Hypothalamus (tissue), 51 donors: ENCODE measurements at regions not wholly inside any gene's neighbourhood (a gene's known extent, or its start where the extent isn't known, plus 50 kb on each side); places are given as distances from the start of the nearest gene placed in this dataset.
"Not testable (repeated sequence)": the region's sequence is repeated elsewhere in the genome, so short reads cannot be mapped to it uniquely, and the experiment has no call there.

Source experiments
- DNase-seq, 51 donors: peaks; one replicate each; lab custom pipeline; 2025; lab: John Stamatoyannopoulos, UW

GRCh38 chr12:61523276-61523992 is 736.8 kb upstream of the USP15 start:
- no peak for DNase-seq

GRCh38 chr12:61524851-61525250 is 735.4 kb upstream of the USP15 start:
- DNase-seq, result no peak

- DNase-seq, result no peak
These were observed 734.9 kb upstream of the USP15 start for GRCh38 chr12:61525331-61525730.

- no peak for DNase-seq
These were observed 729.7 kb upstream of the USP15 start for GRCh38 chr12:61530456-61530855.

DNA sequence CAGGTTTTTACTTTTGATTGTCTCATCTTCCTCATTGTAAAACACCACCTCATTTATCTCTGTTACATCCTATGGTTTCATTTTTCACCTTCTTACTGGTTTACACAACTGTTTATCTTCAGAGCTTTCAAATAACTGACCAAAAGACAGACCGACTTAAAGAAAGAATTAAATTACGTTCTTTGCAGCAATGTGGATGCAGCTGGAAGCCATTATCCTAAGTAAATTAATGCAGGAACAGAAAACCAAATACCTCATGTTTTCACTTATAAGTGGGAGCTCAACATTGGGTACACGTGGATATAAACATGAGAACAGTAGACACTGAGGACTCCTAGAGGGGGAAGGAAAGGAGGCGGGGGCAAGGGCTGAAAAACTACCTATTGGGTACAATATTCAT is 729.0 kb upstream of the USP15 start:
- no peak for DNase-seq

DNA sequence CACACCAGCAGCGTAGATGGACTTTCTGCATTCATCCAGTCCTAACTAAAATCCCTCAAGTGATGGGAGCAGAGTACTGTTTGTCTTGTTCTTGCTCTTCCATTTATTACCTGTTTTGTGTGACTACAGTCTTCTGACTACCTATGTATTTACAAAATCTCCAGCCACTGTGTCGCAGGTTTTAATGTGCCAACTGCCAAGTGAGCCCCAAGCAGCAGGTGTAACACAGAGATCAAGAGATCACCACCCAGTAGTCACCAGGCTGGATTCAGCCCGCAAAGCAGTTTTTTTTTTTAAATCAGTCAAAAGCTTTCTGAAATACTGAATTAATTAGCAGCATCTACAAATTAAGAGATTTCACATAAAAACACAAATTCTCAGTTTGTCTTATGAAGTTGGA is 724.1 kb upstream of the USP15 start:
- DNase-seq, result no peak

GRCh38 chr12:61536525-61536924 is 723.7 kb upstream of the USP15 start:
- peak in 9 of 51 donors; percentile 0 to 12 (median 3) for DNase-seq

- no peak for DNase-seq
These were observed 721.3 kb upstream of the USP15 start for GRCh38 chr12:61538951-61539350.

DNA sequence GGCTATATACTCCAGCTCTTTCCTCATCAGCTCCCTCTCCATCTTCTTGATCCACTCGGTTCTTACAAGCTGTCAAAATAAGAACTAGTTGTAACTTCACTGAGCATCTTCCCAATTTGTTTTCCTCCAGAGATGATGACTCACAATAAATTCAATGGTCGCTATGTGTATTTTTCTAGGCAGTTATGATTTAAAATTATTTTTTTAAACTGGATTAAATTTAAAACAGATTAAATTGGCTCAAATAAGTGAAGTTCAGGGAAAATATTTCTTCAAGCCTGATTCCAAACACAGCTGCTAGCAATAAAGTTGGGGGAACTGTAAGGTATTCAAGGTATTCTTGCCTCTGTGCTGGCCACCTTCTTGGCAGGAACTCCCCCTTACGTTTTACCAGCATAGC is 717.7 kb upstream of the USP15 start:
- DNase-seq, result no peak

DNA sequence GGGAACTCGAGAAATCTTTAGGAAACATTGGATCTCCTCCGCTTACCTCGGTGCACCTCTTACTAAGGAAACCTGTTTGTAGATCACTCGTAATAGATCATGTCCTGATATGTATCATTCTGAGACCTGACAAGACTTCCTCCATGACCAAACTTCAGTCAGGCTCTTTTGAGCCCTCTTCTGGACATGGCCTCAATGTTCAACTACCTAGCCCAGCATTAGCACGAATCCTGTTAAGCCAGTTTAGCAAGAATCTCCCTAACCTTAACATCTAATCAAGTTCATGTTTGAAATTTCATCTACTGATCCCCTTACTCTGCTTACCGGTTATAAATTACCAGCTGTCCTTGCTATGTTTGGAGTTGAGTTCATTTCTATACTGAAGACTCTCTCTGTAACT is 713.9 kb upstream of the USP15 start:
- DNase-seq, result no peak

DNA sequence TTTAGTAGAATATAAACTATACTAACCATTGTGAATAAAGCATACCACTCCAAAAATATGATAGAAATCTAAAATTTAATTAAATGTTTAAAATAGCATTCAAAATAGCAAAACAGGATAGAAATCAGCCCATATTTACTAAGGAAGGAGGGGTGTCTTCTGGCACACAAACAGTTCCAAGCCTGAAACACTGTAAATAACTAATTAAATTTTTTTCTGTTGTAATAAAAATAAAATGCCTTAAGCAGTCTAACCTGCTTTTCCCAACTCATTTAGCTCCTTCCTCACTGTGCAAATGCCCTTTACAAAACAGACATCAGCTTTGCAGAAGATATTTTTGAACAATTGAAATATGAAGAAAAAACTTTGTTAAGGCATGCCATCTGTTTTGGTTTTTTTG is 707.1 kb upstream of the USP15 start:
- no peak for DNase-seq

DNA sequence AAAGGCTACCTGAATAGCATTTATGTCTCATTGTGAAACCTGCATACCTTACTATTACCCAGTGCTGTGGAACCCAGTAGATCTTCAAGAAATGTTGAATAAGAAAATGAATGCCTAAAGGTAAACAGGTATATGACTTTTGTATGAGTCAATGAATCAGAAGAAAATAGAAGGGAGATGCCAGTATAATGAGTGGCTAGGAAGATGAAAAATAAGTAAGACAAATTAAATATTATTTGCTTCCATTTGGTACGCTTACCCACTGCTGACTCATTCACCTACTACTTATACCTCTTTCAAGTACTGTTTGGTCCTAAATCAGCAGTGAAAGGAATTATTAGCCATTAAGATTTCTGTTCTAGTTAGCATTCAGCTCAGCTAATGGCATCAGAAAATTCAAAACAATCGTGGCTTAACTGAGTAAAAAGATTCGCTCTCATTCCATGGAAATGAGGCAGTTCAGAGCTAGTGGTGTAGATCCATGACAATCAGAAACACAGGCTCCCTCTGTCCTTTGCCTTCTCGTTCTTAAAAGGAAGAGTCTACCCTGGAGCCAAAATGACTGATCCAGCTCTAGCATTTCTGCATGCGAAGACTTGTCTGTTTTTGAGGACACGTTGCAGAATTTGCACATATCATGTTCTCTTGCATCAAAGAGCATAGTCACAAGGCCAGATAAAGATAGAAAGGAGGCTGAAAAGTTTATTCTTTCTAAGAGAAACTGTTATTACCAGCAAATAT is 705.8 kb upstream of the USP15 start:
- DNase-seq, result peak in 1 of 51 donors; percentile 3

DNA sequence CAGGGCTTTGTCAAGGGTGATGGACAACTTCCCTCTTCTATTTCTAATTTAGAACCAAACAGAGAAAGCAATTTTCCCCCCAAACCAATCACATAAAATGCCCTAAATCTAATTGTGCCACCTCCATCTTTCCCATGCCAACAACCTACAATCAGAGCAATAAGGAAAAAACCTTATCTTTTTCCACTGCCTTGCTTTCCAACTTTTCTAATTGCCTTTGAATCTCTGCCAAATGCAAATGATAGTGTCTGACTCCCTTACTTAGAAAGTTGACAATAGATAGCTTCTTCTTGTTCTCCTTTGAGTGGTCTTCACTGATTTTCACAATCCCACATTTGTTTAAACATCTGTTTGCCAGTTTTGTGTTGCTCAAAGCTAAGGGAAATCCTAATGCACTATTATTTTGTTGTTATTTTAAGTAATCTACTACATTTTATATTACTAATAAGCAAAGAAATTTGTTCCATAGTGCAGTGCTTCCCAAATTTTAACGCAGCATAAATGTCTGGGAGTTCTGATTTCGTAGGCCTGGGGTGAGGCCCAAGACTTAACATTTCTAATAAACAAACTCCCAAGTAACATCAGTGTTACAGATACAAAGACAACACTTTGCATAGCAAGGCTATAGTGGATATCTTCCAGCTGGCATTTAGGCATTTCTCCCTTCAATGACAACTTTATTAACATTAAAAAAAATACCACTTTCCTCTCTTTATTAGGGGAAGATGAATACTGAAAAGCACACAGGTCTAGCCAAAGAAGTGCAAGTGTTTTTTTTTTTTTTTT is 696.3 kb upstream of the USP15 start:
- no peak for DNase-seq

DNA sequence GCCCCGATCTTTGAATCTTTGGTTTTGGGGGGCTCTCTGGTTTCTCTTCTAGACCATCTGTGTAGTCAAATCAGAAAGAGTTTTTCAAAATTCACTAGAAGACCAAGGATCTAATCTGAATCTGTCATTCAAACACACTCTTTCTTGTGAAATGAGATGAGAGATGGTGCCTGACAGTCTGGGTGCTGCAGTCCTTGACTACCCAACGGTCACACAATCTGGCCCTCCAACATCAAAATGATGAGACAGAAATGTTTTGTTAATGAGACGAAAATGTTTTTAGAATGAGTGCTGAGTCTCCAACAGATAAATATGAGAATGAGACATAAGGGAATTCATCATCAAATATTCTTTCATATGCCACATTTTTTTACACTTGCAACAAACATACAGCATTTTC is 695.7 kb upstream of the USP15 start:
- DNase-seq, result no peak

GRCh38 chr12:61566183-61566582 is 694.0 kb upstream of the USP15 start:
- no peak for DNase-seq

DNA sequence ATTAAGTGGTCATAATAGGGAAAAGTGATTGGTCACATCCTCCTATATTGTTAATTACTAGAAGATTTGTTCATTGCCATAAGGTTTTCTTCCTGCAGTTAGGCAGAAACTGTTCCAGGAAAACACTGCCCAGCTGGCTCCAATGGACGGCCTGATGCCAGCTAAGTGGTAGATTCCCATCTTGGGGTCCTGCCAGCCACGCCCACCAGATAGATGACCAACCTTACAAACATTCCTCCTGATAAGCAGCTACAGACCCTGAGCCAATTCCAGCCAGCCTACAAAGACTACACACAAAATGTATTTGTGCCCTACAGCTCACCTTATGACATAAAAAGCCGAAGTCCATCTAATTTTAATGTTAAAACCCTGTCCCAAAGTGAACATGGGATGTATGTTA is 685.9 kb upstream of the USP15 start:
- no peak for DNase-seq

GRCh38 chr12:61584943-61585342 is 675.3 kb upstream of the USP15 start:
- no peak for DNase-seq

DNA sequence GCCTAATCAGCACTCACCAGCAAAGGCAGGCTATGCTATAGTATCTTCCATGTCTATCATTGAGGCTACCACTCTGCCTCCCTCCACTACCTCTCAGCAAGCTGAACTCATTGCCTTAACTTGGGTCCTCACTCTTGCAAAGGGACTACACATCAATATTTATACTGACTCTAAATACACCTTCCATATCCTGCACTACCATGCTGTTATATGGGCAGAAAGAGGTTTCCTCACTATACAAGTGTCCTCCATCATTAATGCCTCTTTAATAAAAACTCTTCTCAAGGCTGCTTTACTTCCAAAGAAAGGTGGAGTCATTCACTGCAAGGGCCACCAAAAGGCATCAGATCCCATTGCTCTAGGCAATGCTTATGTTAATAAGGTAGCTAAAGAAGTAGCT is 669.3 kb upstream of the USP15 start:
- DNase-seq, result not testable (repeated sequence)

GRCh38 chr12:61610143-61610542 is 650.1 kb upstream of the USP15 start:
- no peak for DNase-seq

GRCh38 chr12:61629702-61630101 is 630.5 kb upstream of the USP15 start:
- DNase-seq, result no peak

DNA sequence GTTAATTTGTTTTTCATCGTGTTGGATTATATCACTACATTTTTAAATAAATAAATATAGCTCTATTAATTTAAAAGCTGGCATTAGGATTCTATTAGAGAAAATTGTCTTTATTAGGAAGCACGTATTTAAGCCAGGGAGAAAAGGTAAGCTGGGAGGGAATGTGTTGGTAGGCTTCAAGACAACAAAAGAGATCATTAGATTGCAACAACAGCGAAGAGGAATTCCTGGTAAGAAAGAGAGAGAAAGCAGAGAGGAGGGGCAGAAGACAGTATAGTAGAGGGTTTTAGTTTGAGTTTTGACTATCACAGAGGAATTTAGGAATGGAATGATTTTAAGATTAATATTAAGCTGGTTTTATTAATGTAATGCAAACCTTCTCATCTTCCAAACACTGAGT is 613.6 kb upstream of the USP15 start:
- no peak for DNase-seq

GRCh38 chr12:61647566-61647965 is 612.6 kb upstream of the USP15 start:
- no peak for DNase-seq
